ENCODE measurements at regions not wholly inside any gene's neighbourhood (a gene's known extent, or its start where the extent isn't known, plus 50 kb on each side); places are given as distances from the start of the nearest gene placed in this dataset.

GRCh38 chr4:123666486-123666885 lies 269.9 kb downstream of the SPRY1 start:
- no peak for TF ChIP-seq TAF1 (IDR thresholded peaks at IDR 0.05; ENCODE audit: low read depth)
- no peak for TF ChIP-seq MXI1 (conservative IDR thresholded peaks at IDR 0.05; ENCODE audit: poor library complexity, severe bottlenecking)
- H3K4me3 ChIP-seq (ENCODE audit: low read length), result no peak overlapping the region
- no peaks in the 10 kb centered on the region for H3F3A ChIP-seq (ENCODE audit: insufficient read depth, low read length, poor library complexity, severe bottlenecking)
- peaks cover 2% of the 10 kb centered on the region for H3K9me3 ChIP-seq (ENCODE audit: low read length)
- no peaks in the 10 kb centered on the region for H3K9me2 ChIP-seq (ENCODE audit: insufficient read depth, low read length)
- H3K36me3 ChIP-seq (ENCODE audit: insufficient read depth, low read length), result no peaks in the 10 kb centered on the region
- H3K27ac ChIP-seq (ENCODE audit: low read length), result no peak overlapping the region
- no peaks in the 10 kb centered on the region for H4K20me1 ChIP-seq (ENCODE audit: insufficient read depth)
- H3K4me2 ChIP-seq (ENCODE audit: low read length), result no peak overlapping the region
- no peak overlapping the region for H2AFZ ChIP-seq (ENCODE audit: low read depth, low read length)
- H3K27me3 ChIP-seq (ENCODE audit: insufficient read depth, low read depth, low read length), result no peaks in the 10 kb centered on the region
- no peaks in the 10 kb centered on the region for H3K79me2 ChIP-seq (replicated peaks; ENCODE audit: insufficient read depth, low read length)
- no peak overlapping the region for H3K9ac ChIP-seq (ENCODE audit: low read length)

GRCh38 chr4:123667496-123667895 lies 270.9 kb downstream of the SPRY1 start:
- H3K4me2 ChIP-seq (ENCODE audit: low read length), result no peak overlapping the region
- no peaks in the 10 kb centered on the region for H3K79me2 ChIP-seq (replicated peaks; ENCODE audit: insufficient read depth, low read length)
- no peaks in the 10 kb centered on the region for H3K36me3 ChIP-seq (ENCODE audit: insufficient read depth, low read length)
- H2AFZ ChIP-seq (ENCODE audit: low read depth, low read length), result no peak overlapping the region
- no peaks in the 10 kb centered on the region for H3F3A ChIP-seq (ENCODE audit: insufficient read depth, low read length, poor library complexity, severe bottlenecking)
- H3K27me3 ChIP-seq (ENCODE audit: insufficient read depth, low read depth, low read length), result no peaks in the 10 kb centered on the region
- no peaks in the 10 kb centered on the region for H4K20me1 ChIP-seq (ENCODE audit: insufficient read depth)
- H3K27ac ChIP-seq (ENCODE audit: low read length), result no peak overlapping the region
- no peak overlapping the region for H3K9ac ChIP-seq (ENCODE audit: low read length)
- H3K9me3 ChIP-seq (ENCODE audit: low read length), result peaks cover 2% of the 10 kb centered on the region
- H3K4me3 ChIP-seq (ENCODE audit: low read length), result no peak overlapping the region
- H3K9me2 ChIP-seq (ENCODE audit: insufficient read depth, low read length), result no peaks in the 10 kb centered on the region
- TF ChIP-seq MXI1 (conservative IDR thresholded peaks at IDR 0.05; ENCODE audit: poor library complexity, severe bottlenecking), result no peak
- TF ChIP-seq RAD21 (conservative IDR thresholded peaks at IDR 0.05), result no peak
- no peak for TF ChIP-seq REST (IDR thresholded peaks at IDR 0.05; ENCODE audit: borderline replicate concordance)
- TF ChIP-seq POLR2AphosphoS5 (IDR thresholded peaks at IDR 0.05), result no peak

DNA sequence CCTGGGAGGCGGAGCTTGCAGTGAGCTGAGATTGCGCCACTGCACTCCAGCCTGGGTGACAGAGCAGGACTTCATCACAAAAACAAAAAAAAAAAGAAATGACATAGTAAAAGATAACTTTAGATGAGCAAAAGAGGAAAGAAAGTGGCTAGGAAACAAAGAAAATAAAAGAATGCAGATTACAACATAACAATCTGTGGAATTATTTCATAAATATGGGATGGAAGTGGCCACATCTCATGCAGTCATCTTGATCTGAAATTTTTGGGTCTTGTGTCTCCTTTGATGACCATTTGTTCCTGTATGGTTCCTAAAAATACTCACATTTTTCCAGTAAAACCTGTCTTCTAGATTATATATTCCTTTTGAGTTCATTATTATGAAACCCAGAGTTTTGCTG lies 271.4 kb downstream of the SPRY1 start:
- Histone ChIP-seq H3K36me3 (ENCODE audit: insufficient read depth, low read length) (no peaks in the 10 kb centered on the region), H3K4me2 (ENCODE audit: low read length) (no peak overlapping the region), H3K4me3 (ENCODE audit: low read length) (no peak overlapping the region), H3K27me3 (ENCODE audit: insufficient read depth, low read depth, low read length) (no peaks in the 10 kb centered on the region), H3K79me2 (replicated peaks; ENCODE audit: insufficient read depth, low read length) (no peaks in the 10 kb centered on the region), H2AFZ (ENCODE audit: low read depth, low read length) (no peak overlapping the region), H3K9ac (ENCODE audit: low read length) (no peak overlapping the region), H3F3A (ENCODE audit: insufficient read depth, low read length, poor library complexity, severe bottlenecking) (no peaks in the 10 kb centered on the region), H4K20me1 (ENCODE audit: insufficient read depth) (no peaks in the 10 kb centered on the region), H3K9me3 (ENCODE audit: low read length) (peaks cover 2% of the 10 kb centered on the region), H3K9me2 (ENCODE audit: insufficient read depth, low read length) (no peaks in the 10 kb centered on the region), H3K27ac (ENCODE audit: low read length) (no peak overlapping the region)
- TF ChIP-seq MXI1 (conservative IDR thresholded peaks at IDR 0.05; ENCODE audit: poor library complexity, severe bottlenecking), result no peak
- no peak for TF ChIP-seq TAF1 (IDR thresholded peaks at IDR 0.05; ENCODE audit: low read depth)
- TF ChIP-seq, protein P1, sequence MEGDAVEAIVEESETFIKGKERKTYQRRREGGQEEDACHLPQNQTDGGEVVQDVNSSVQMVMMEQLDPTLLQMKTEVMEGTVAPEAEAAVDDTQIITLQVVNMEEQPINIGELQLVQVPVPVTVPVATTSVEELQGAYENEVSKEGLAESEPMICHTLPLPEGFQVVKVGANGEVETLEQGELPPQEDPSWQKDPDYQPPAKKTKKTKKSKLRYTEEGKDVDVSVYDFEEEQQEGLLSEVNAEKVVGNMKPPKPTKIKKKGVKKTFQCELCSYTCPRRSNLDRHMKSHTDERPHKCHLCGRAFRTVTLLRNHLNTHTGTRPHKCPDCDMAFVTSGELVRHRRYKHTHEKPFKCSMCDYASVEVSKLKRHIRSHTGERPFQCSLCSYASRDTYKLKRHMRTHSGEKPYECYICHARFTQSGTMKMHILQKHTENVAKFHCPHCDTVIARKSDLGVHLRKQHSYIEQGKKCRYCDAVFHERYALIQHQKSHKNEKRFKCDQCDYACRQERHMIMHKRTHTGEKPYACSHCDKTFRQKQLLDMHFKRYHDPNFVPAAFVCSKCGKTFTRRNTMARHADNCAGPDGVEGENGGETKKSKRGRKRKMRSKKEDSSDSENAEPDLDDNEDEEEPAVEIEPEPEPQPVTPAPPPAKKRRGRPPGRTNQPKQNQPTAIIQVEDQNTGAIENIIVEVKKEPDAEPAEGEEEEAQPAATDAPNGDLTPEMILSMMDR (IDR thresholded peaks at IDR 0.05; ENCODE audit: poor library complexity, severe bottlenecking), result no peak
- TF ChIP-seq RAD21 (conservative IDR thresholded peaks at IDR 0.05), result no peak
- TF ChIP-seq POLR2AphosphoS5 (IDR thresholded peaks at IDR 0.05), result no peak
- no peak for TF ChIP-seq EZH2 (IDR thresholded peaks at IDR 0.05; ENCODE audit: borderline replicate concordance, insufficient read depth, low read length, poor library complexity, severe bottlenecking)
- TF ChIP-seq EP300 (conservative IDR thresholded peaks at IDR 0.05; ENCODE audit: poor library complexity, severe bottlenecking), result no peak
- TF ChIP-seq SMC3 (conservative IDR thresholded peaks at IDR 0.05; ENCODE audit: poor library complexity), result no peak
- TF ChIP-seq REST (IDR thresholded peaks at IDR 0.05; ENCODE audit: borderline replicate concordance), result no peak

Measured in neural cell (in vitro differentiated cells).